ENCODE measurements at regions not wholly inside any gene's neighbourhood (a gene's known extent, or its start where the extent isn't known, plus 50 kb on each side); places are given as distances from the start of the nearest gene placed in this dataset.
A peak's percentile ranks its signal among the peaks of the same experiment; 100 is the strongest.

- no peaks in the 10 kb centered on the region for H4K20me1 ChIP-seq (ENCODE audit: insufficient read depth, low read depth, low read length)
- H2AFZ ChIP-seq (ENCODE audit: low read length): no peak overlapping the region
- no peak overlapping the region for H3K27ac ChIP-seq (ENCODE audit: low read length)
- H3K9me3 ChIP-seq (ENCODE audit: low read length): no peaks in the 10 kb centered on the region
- no peak overlapping the region for H3K4me3 ChIP-seq (ENCODE audit: low read length)
- H3K36me3 ChIP-seq (ENCODE audit: insufficient read depth, low read length): no peaks in the 10 kb centered on the region
- no peak overlapping the region for H3K9ac ChIP-seq (ENCODE audit: low read length)
- no peak for DNase-seq
- H3K4me1 ChIP-seq (ENCODE audit: low read length): no peaks in the 10 kb centered on the region
- H3K4me2 ChIP-seq (ENCODE audit: low read depth, low read length, poor library complexity, severe bottlenecking): no peak overlapping the region
- H3K9me2 ChIP-seq (replicated peaks; ENCODE audit: insufficient read depth, low read length): no peaks in the 10 kb centered on the region
- H3K27me3 ChIP-seq (ENCODE audit: low read length): no peaks in the 10 kb centered on the region
- H3K79me2 ChIP-seq (ENCODE audit: low read length): no peaks in the 10 kb centered on the region
These were observed 340.1 kb upstream of the FSTL5 start for GRCh38 chr4:162503868-162504267.

GRCh38 chr4:162502109-162502508 is 338.3 kb upstream of the FSTL5 start:
- Histone ChIP-seq H3K9me2 (replicated peaks; ENCODE audit: insufficient read depth, low read length) (no peaks in the 10 kb centered on the region), H3K4me3 (ENCODE audit: low read length) (no peak overlapping the region), H2AFZ (ENCODE audit: low read length) (no peak overlapping the region), H3K9ac (ENCODE audit: low read length) (no peak overlapping the region), H3K27me3 (ENCODE audit: low read length) (no peaks in the 10 kb centered on the region), H4K20me1 (ENCODE audit: insufficient read depth, low read depth, low read length) (no peaks in the 10 kb centered on the region), H3K4me2 (ENCODE audit: low read depth, low read length, poor library complexity, severe bottlenecking) (no peak overlapping the region), H3K4me1 (ENCODE audit: low read length) (no peaks in the 10 kb centered on the region), H3K79me2 (ENCODE audit: low read length) (no peaks in the 10 kb centered on the region), H3K9me3 (ENCODE audit: low read length) (no peaks in the 10 kb centered on the region), H3K27ac (ENCODE audit: low read length) (no peak overlapping the region), H3K36me3 (ENCODE audit: insufficient read depth, low read length) (no peaks in the 10 kb centered on the region)
- DNase-seq: no peak

DNA sequence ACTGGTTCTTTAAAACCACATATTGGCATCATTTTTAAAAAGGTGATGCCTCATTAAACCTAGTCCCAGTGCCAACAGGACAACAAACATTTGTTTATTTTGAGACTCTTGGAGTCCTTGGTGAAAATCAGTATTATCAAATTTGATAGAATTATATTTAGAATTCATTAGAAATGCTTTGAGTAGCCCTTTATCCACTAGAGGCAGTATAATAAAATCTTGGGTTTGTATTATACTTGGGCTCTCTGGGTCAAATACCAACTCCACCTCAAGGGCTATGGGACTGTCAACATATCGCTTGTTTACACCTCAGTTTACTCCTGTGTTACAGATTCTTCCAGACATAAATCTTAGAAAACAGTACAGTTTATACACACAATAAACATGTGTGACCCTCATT is 335.7 kb upstream of the FSTL5 start:
- H3K9me2 ChIP-seq (replicated peaks; ENCODE audit: insufficient read depth, low read length): no peaks in the 10 kb centered on the region
- no peaks in the 10 kb centered on the region for H3K79me2 ChIP-seq (ENCODE audit: low read length)
- no peak overlapping the region for H3K4me2 ChIP-seq (ENCODE audit: low read depth, low read length, poor library complexity, severe bottlenecking)
- no peaks in the 10 kb centered on the region for H3K27me3 ChIP-seq (ENCODE audit: low read length)
- H3K4me3 ChIP-seq (ENCODE audit: low read length): no peak overlapping the region
- peak; percentile 65 for DNase-seq
- H3K4me1 ChIP-seq (ENCODE audit: low read length): no peaks in the 10 kb centered on the region
- no peak overlapping the region for H2AFZ ChIP-seq (ENCODE audit: low read length)
- no peaks in the 10 kb centered on the region for H4K20me1 ChIP-seq (ENCODE audit: insufficient read depth, low read depth, low read length)
- no peaks in the 10 kb centered on the region for H3K9me3 ChIP-seq (ENCODE audit: low read length)
- no peak overlapping the region for H3K9ac ChIP-seq (ENCODE audit: low read length)
- no peaks in the 10 kb centered on the region for H3K36me3 ChIP-seq (ENCODE audit: insufficient read depth, low read length)
- H3K27ac ChIP-seq (ENCODE audit: low read length): no peak overlapping the region

- Histone ChIP-seq H3K4me2 (ENCODE audit: low read depth, low read length, poor library complexity, severe bottlenecking) (no peak overlapping the region), H3K4me1 (ENCODE audit: low read length) (no peaks in the 10 kb centered on the region), H3K9me3 (ENCODE audit: low read length) (no peaks in the 10 kb centered on the region), H3K79me2 (ENCODE audit: low read length) (no peaks in the 10 kb centered on the region), H2AFZ (ENCODE audit: low read length) (no peak overlapping the region), H4K20me1 (ENCODE audit: insufficient read depth, low read depth, low read length) (no peaks in the 10 kb centered on the region), H3K36me3 (ENCODE audit: insufficient read depth, low read length) (no peaks in the 10 kb centered on the region), H3K9ac (ENCODE audit: low read length) (no peak overlapping the region), H3K9me2 (replicated peaks; ENCODE audit: insufficient read depth, low read length) (no peaks in the 10 kb centered on the region), H3K27me3 (ENCODE audit: low read length) (no peaks in the 10 kb centered on the region), H3K27ac (ENCODE audit: low read length) (no peak overlapping the region), H3K4me3 (ENCODE audit: low read length) (no peak overlapping the region)
- no peak for DNase-seq
These were observed 334.4 kb upstream of the FSTL5 start for GRCh38 chr4:162498168-162498567.

- H3K9me3 ChIP-seq (ENCODE audit: low read length): no peaks in the 10 kb centered on the region
- H3K4me3 ChIP-seq (ENCODE audit: low read length): no peak overlapping the region
- H3K4me1 ChIP-seq (ENCODE audit: low read length): no peaks in the 10 kb centered on the region
- H3K27me3 ChIP-seq (ENCODE audit: low read length): no peaks in the 10 kb centered on the region
- peak; percentile 82 for DNase-seq
- no peaks in the 10 kb centered on the region for H3K36me3 ChIP-seq (ENCODE audit: insufficient read depth, low read length)
- no peak overlapping the region for H3K9ac ChIP-seq (ENCODE audit: low read length)
- H3K4me2 ChIP-seq (ENCODE audit: low read depth, low read length, poor library complexity, severe bottlenecking): no peak overlapping the region
- no peaks in the 10 kb centered on the region for H3K79me2 ChIP-seq (ENCODE audit: low read length)
- H3K27ac ChIP-seq (ENCODE audit: low read length): no peak overlapping the region
- H4K20me1 ChIP-seq (ENCODE audit: insufficient read depth, low read depth, low read length): no peaks in the 10 kb centered on the region
- no peak overlapping the region for H2AFZ ChIP-seq (ENCODE audit: low read length)
- no peaks in the 10 kb centered on the region for H3K9me2 ChIP-seq (replicated peaks; ENCODE audit: insufficient read depth, low read length)
These were observed 333.9 kb upstream of the FSTL5 start for GRCh38 chr4:162497564-162498167.

- Histone ChIP-seq H3K27ac (ENCODE audit: low read length) (no peak overlapping the region), H3K4me2 (ENCODE audit: low read depth, low read length, poor library complexity, severe bottlenecking) (no peak overlapping the region), H3K79me2 (ENCODE audit: low read length) (no peaks in the 10 kb centered on the region), H3K9me2 (replicated peaks; ENCODE audit: insufficient read depth, low read length) (0 out of 2 replicates have a peak, but pooled peaks cover 3% of the 10 kb centered on the region), H3K4me1 (ENCODE audit: low read length) (no peaks in the 10 kb centered on the region), H2AFZ (ENCODE audit: low read length) (no peak overlapping the region), H3K27me3 (ENCODE audit: low read length) (no peaks in the 10 kb centered on the region), H4K20me1 (ENCODE audit: insufficient read depth, low read depth, low read length) (no peaks in the 10 kb centered on the region), H3K9me3 (ENCODE audit: low read length) (peaks cover 3% of the 10 kb centered on the region; the same call in 1 of the 2 replicates), H3K9ac (ENCODE audit: low read length) (no peak overlapping the region), H3K4me3 (ENCODE audit: low read length) (no peak overlapping the region), H3K36me3 (ENCODE audit: insufficient read depth, low read length) (no peaks in the 10 kb centered on the region)
- no peak for DNase-seq
These were observed 331.1 kb upstream of the FSTL5 start for GRCh38 chr4:162494935-162495334.

GRCh38 chr4:162485486-162485885 is 321.7 kb upstream of the FSTL5 start:
- Histone ChIP-seq H3K9ac (ENCODE audit: low read length) (no peak overlapping the region), H3K4me3 (ENCODE audit: low read length) (no peak overlapping the region), H3K4me1 (ENCODE audit: low read length) (no peaks in the 10 kb centered on the region), H3K27ac (ENCODE audit: low read length) (no peak overlapping the region), H3K9me2 (replicated peaks; ENCODE audit: insufficient read depth, low read length) (0 out of 2 replicates have a peak, but pooled peaks cover 3% of the 10 kb centered on the region), H3K79me2 (ENCODE audit: low read length) (no peaks in the 10 kb centered on the region), H3K4me2 (ENCODE audit: low read depth, low read length, poor library complexity, severe bottlenecking) (no peak overlapping the region), H3K36me3 (ENCODE audit: insufficient read depth, low read length) (no peaks in the 10 kb centered on the region), H4K20me1 (ENCODE audit: insufficient read depth, low read depth, low read length) (no peaks in the 10 kb centered on the region), H2AFZ (ENCODE audit: low read length) (no peak overlapping the region), H3K9me3 (ENCODE audit: low read length) (no peaks in the 10 kb centered on the region; the same call in 1 of the 2 replicates), H3K27me3 (ENCODE audit: low read length) (no peaks in the 10 kb centered on the region)
- DNase-seq: no peak

DNA sequence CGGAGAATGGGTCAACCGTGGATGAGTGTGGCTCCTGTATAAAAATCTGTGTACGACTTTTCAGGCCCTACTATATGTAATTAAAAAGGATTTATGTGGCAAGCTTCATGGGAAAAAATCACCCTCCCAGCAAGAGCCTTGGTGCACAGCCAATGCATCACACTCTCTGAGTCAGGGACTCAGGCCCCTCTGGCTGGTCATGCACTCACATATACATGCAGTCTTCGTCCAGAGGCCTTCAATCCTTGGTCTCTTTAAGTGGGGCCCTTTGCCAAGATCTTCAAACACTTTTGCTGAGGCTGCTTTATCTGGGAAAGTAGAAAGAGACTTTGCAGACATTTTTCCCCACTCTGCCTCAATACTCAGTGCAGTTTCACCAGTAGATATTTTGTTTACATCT is 311.4 kb upstream of the FSTL5 start:
- DNase-seq: no peak
- no peaks in the 10 kb centered on the region for H3K4me1 ChIP-seq (ENCODE audit: low read length)
- H3K4me2 ChIP-seq (ENCODE audit: low read depth, low read length, poor library complexity, severe bottlenecking): no peak overlapping the region
- no peaks in the 10 kb centered on the region; the same call in 1 of the 2 replicates for H3K9me2 ChIP-seq (replicated peaks; ENCODE audit: insufficient read depth, low read length)
- no peaks in the 10 kb centered on the region for H3K36me3 ChIP-seq (ENCODE audit: insufficient read depth, low read length)
- no peak overlapping the region for H3K4me3 ChIP-seq (ENCODE audit: low read length)
- H3K9ac ChIP-seq (ENCODE audit: low read length): no peak overlapping the region
- no peaks in the 10 kb centered on the region for H4K20me1 ChIP-seq (ENCODE audit: insufficient read depth, low read depth, low read length)
- H3K27ac ChIP-seq (ENCODE audit: low read length): no peak overlapping the region
- H2AFZ ChIP-seq (ENCODE audit: low read length): no peak overlapping the region
- H3K9me3 ChIP-seq (ENCODE audit: low read length): peaks cover under 1% of the 10 kb centered on the region
- H3K27me3 ChIP-seq (ENCODE audit: low read length): no peaks in the 10 kb centered on the region
- no peaks in the 10 kb centered on the region for H3K79me2 ChIP-seq (ENCODE audit: low read length)
